Liver (tissue), 8 donors: ENCODE measurements at regions not wholly inside any gene's neighbourhood (a gene's known extent, or its start where the extent isn't known, plus 50 kb on each side); places are given as distances from the start of the nearest gene placed in this dataset.

Experiments used
- DNase-seq: peaks from one replicate; pipeline ENCODE4 v3.0.0-alpha.2; 2017; ENCODE audit warnings: low spot score
- H3K27ac ChIP-seq, 2 donors: one replicate each; pipeline ENCODE4 v1.7.0; 2013; ENCODE audit warnings: inconsistent platforms in 2 of 2, low read length in 2 of 2, control low read depth in 1 of 2, low read depth in 1 of 2, mild to moderate bottlenecking in 1 of 2
- H3K27me3 ChIP-seq, 4 donors: one replicate each; pipeline versions ENCODE4 v1.6.1 to v1.7.0; 2013; ENCODE audit warnings: low read length in 3 of 4, inconsistent platforms in 1 of 4, mild to moderate bottlenecking in 1 of 4, moderate library complexity in 1 of 4; ENCODE audit not compliant: control insufficient read depth in 4 of 4, insufficient read depth in 4 of 4
- H3K36me3 ChIP-seq, 4 donors: one replicate each; pipeline versions ENCODE4 v1.6.1 to v1.7.0; 2013; ENCODE audit warnings: low read length in 3 of 4, mild to moderate bottlenecking in 3 of 4, low read depth in 1 of 4, moderate library complexity in 1 of 4; ENCODE audit not compliant: control insufficient read depth in 4 of 4, insufficient read depth in 3 of 4
- H3K4me1 ChIP-seq, 4 donors: one replicate each; pipeline versions ENCODE4 v1.6.1 to v1.7.0; 2013; ENCODE audit warnings: low read length in 3 of 4, mild to moderate bottlenecking in 3 of 4, moderate library complexity in 1 of 4; ENCODE audit not compliant: control insufficient read depth in 4 of 4, insufficient read depth in 4 of 4
- H3K4me3 ChIP-seq, 3 donors: one replicate each; pipeline versions ENCODE4 v1.6.1 to v1.7.0; 2013; ENCODE audit warnings: low read length in 3 of 3, control low read depth in 1 of 3, low read depth in 1 of 3, mild to moderate bottlenecking in 1 of 3
- H3K9ac ChIP-seq, 2 donors: one replicate each; pipeline ENCODE4 v1.7.0; 2013; ENCODE audit warnings: low read length in 2 of 2, mild to moderate bottlenecking in 2 of 2, moderate library complexity in 2 of 2, control low read depth in 1 of 2, low read depth in 1 of 2
- H3K9me3 ChIP-seq, 4 donors: one replicate each; pipeline versions ENCODE4 v1.6.1 to v1.7.0; 2013; ENCODE audit warnings: low read length in 3 of 4; ENCODE audit not compliant: control insufficient read depth in 4 of 4
- EGR1 ChIP-seq, 2 donors: IDR thresholded peaks; 2 replicates each; pipeline ENCODE4 v1.6.1; 2016 to 2018; ENCODE audit warnings: antibody characterized with exemption in 2 of 2, low read depth in 2 of 2
- FOXA1 ChIP-seq: IDR thresholded peaks from 2 replicates; pipeline ENCODE4 v1.6.1; 2016; ENCODE audit warnings: antibody characterized with exemption
- FOXA2 ChIP-seq: IDR thresholded peaks from 2 replicates; pipeline ENCODE4 v1.6.1; 2016; ENCODE audit warnings: antibody characterized with exemption
- GABPA ChIP-seq, 2 donors: IDR thresholded peaks in 1 of 2; conservative IDR thresholded peaks in 1 of 2; 2 replicates each; pipeline ENCODE4 v1.6.1; 2016; ENCODE audit warnings: antibody characterized with exemption in 2 of 2, mild to moderate bottlenecking in 1 of 2, moderate library complexity in 1 of 2
- HNF4A ChIP-seq, 2 donors: conservative IDR thresholded peaks; 2 replicates each; pipeline ENCODE4 v1.6.1; 2016; ENCODE audit warnings: antibody characterized with exemption in 2 of 2, mild to moderate bottlenecking in 2 of 2
- HNF4G ChIP-seq: IDR thresholded peaks from 2 replicates; pipeline ENCODE4 v1.6.1; 2016; ENCODE audit warnings: antibody characterized with exemption
- JUND ChIP-seq, 2 donors: IDR thresholded peaks; 2 replicates each; pipeline ENCODE4 v1.6.1; 2016; ENCODE audit warnings: antibody characterized with exemption in 2 of 2
- NR2F2 ChIP-seq: IDR thresholded peaks from 2 replicates; pipeline ENCODE4 v1.6.1; 2016; ENCODE audit warnings: antibody characterized with exemption
- RAD21 ChIP-seq, 2 donors: IDR thresholded peaks; 2 replicates each; pipeline ENCODE4 v1.6.1; 2016; ENCODE audit warnings: antibody characterized with exemption in 2 of 2, mild to moderate bottlenecking in 2 of 2
- RXRA ChIP-seq, 2 donors: IDR thresholded peaks; 2 replicates each; pipeline ENCODE4 v1.6.1; 2017 to 2018; ENCODE audit warnings: antibody characterized with exemption in 2 of 2, mild to moderate bottlenecking in 1 of 2
- SP1 ChIP-seq: IDR thresholded peaks from 2 replicates; pipeline ENCODE4 v1.6.1; 2018; ENCODE audit warnings: antibody characterized with exemption, mild to moderate bottlenecking
- TAF1 ChIP-seq: conservative IDR thresholded peaks from 2 replicates; pipeline ENCODE4 v1.6.1; 2016; ENCODE audit warnings: antibody characterized with exemption, mild to moderate bottlenecking
- YY1 ChIP-seq: IDR thresholded peaks from 2 replicates; pipeline ENCODE4 v1.6.1; 2016; ENCODE audit warnings: antibody characterized with exemption, mild to moderate bottlenecking
- WGBS: extraction: QIAGEN DNeasy Blood & Tissue Kit; methylation state at CpG from one replicate; pipeline ENCODE4 v1.1.7; 2013; 5-methylcytosine and 5-hydroxymethylcytosine counted together
- TF ChIP-seq, protein P1 (sequence below): fragments of 150-350 bp; IDR thresholded peaks from 2 replicates; pipeline ENCODE4 v1.5.1; 2017; ENCODE audit warnings: improper control_type of control experiment, low read depth, low read length; ENCODE audit not compliant: missing input control
- TF ChIP-seq, protein P2 (sequence below): IDR thresholded peaks from 2 replicates; pipeline ENCODE4 v1.6.1; 2016; ENCODE audit warnings: antibody characterized with exemption, mild to moderate bottlenecking
- TF ChIP-seq, protein P3 (sequence below): IDR thresholded peaks from 2 replicates; pipeline ENCODE4 v1.6.1; 2016; ENCODE audit warnings: antibody characterized with exemption
- TF ChIP-seq, protein P4 (sequence below): IDR thresholded peaks from 2 replicates; pipeline ENCODE4 v1.6.1; 2016; ENCODE audit warnings: antibody characterized with exemption
- TF ChIP-seq, protein P5 (sequence below): IDR thresholded peaks from 2 replicates; pipeline ENCODE4 v1.6.1; 2016; ENCODE audit warnings: antibody characterized with exemption
- donor health status: healthy.
- donor health status: healthy.
- donor health status: healthy.
- donor health status: healthy.
- donor health status: healthy.

DNA sequence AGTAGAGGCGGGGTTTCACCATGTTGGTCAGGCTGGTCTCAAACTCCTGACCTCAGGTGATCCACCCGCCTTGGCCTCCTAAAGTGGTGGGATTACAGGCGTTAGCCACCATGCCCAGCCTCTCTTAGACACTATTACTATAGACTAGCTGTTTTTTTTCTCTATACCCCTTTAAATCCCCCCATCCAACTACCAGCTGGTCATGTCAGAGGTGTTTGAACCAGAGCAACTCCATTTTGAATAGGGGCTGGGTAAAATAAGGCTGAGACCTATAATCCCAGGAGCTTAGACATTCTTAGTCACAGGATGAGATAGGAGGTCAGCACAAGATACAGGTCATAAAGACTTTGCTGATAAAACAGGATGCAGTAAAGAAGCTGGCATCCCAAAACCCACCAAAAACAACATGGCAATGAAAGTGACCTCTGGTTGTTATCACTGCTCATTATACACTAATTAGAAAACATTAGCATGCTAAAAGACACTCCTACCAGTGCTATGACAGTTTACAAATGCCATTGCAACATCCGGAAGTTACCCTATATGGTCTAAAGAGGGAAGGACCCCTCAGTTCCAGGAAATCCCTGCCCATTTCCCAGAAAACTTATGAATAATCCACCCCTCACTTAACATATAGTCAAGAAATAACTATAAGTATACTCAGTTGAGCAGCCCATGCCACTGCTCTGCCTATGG is 57.8 kb upstream of the GPD1L start:
- no peak overlapping the region for H3K27ac ChIP-seq
- H3K36me3 ChIP-seq: no peaks in the 10 kb centered on the region

DNA sequence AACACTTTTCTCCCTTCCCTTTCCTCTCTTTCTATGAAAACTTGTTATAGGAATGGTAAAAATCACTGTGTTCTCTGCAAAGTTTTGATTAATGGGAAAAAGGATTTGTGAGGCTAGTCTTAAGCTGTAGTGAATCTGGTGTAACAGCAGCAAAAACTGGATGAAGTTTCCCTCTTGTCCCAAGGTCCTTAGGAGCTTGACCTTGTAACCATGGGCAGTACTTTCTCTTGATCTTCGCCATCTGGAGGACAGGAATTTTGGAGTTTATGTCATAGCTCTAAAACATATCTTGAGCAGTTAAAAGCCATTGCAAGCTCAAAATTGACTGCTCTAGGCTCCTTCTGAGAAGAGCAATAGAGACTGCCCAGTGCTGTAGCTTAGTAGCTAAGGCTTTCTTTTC is 56.5 kb upstream of the GPD1L start:
- no peak overlapping the region for H3K9ac ChIP-seq
- DNase-seq: no peak
- no peaks in the 10 kb centered on the region for H3K9me3 ChIP-seq
- no peak overlapping the region for H3K27ac ChIP-seq
- peaks cover 0 to 10% (median 9%) of the 10 kb centered on the region in 4 donors for H3K4me1 ChIP-seq
- H3K4me3 ChIP-seq: no peak overlapping the region
- WGBS: 88% methylated on average over 1 of the region's 1 CpG
- peaks cover 0 to 4% (median 2%) of the 10 kb centered on the region in 4 donors for H3K27me3 ChIP-seq
- no peaks in the 10 kb centered on the region for H3K36me3 ChIP-seq
- TF ChIP-seq JUND (IDR thresholded peaks at IDR 0.05): no peak
- no peak for TF ChIP-seq FOXA2
- TF ChIP-seq, protein P1, sequence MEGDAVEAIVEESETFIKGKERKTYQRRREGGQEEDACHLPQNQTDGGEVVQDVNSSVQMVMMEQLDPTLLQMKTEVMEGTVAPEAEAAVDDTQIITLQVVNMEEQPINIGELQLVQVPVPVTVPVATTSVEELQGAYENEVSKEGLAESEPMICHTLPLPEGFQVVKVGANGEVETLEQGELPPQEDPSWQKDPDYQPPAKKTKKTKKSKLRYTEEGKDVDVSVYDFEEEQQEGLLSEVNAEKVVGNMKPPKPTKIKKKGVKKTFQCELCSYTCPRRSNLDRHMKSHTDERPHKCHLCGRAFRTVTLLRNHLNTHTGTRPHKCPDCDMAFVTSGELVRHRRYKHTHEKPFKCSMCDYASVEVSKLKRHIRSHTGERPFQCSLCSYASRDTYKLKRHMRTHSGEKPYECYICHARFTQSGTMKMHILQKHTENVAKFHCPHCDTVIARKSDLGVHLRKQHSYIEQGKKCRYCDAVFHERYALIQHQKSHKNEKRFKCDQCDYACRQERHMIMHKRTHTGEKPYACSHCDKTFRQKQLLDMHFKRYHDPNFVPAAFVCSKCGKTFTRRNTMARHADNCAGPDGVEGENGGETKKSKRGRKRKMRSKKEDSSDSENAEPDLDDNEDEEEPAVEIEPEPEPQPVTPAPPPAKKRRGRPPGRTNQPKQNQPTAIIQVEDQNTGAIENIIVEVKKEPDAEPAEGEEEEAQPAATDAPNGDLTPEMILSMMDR: no peak
- TF ChIP-seq, protein P2, sequence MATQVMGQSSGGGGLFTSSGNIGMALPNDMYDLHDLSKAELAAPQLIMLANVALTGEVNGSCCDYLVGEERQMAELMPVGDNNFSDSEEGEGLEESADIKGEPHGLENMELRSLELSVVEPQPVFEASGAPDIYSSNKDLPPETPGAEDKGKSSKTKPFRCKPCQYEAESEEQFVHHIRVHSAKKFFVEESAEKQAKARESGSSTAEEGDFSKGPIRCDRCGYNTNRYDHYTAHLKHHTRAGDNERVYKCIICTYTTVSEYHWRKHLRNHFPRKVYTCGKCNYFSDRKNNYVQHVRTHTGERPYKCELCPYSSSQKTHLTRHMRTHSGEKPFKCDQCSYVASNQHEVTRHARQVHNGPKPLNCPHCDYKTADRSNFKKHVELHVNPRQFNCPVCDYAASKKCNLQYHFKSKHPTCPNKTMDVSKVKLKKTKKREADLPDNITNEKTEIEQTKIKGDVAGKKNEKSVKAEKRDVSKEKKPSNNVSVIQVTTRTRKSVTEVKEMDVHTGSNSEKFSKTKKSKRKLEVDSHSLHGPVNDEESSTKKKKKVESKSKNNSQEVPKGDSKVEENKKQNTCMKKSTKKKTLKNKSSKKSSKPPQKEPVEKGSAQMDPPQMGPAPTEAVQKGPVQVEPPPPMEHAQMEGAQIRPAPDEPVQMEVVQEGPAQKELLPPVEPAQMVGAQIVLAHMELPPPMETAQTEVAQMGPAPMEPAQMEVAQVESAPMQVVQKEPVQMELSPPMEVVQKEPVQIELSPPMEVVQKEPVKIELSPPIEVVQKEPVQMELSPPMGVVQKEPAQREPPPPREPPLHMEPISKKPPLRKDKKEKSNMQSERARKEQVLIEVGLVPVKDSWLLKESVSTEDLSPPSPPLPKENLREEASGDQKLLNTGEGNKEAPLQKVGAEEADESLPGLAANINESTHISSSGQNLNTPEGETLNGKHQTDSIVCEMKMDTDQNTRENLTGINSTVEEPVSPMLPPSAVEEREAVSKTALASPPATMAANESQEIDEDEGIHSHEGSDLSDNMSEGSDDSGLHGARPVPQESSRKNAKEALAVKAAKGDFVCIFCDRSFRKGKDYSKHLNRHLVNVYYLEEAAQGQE: no peak
- TF ChIP-seq NR2F2: no peak
- no peak for TF ChIP-seq HNF4G
- TF ChIP-seq HNF4A (conservative IDR thresholded peaks at IDR 0.05): no peak

More for the DNA sequence above, 57.8 kb upstream of the GPD1L start:
- no peak for DNase-seq
- Histone ChIP-seq H3K4me3 (no peak overlapping the region), H3K4me1 (peaks cover 0 to 13% (median 11%) of the 10 kb centered on the region in 4 donors), H3K9ac (no peak overlapping the region), H3K27me3 (peaks cover 0 to 4% (median 2%) of the 10 kb centered on the region in 4 donors), H3K9me3 (no peaks in the 10 kb centered on the region)
- no peak for TF ChIP-seq GABPA (IDR thresholded peaks at IDR 0.05 in 1 of 2, conservative IDR thresholded peaks at IDR 0.05 in 1 of 2)
- TF ChIP-seq HNF4A (conservative IDR thresholded peaks at IDR 0.05): no peak
- TF ChIP-seq SP1: no peak
- no peak for TF ChIP-seq TAF1
- TF ChIP-seq, protein P3, sequence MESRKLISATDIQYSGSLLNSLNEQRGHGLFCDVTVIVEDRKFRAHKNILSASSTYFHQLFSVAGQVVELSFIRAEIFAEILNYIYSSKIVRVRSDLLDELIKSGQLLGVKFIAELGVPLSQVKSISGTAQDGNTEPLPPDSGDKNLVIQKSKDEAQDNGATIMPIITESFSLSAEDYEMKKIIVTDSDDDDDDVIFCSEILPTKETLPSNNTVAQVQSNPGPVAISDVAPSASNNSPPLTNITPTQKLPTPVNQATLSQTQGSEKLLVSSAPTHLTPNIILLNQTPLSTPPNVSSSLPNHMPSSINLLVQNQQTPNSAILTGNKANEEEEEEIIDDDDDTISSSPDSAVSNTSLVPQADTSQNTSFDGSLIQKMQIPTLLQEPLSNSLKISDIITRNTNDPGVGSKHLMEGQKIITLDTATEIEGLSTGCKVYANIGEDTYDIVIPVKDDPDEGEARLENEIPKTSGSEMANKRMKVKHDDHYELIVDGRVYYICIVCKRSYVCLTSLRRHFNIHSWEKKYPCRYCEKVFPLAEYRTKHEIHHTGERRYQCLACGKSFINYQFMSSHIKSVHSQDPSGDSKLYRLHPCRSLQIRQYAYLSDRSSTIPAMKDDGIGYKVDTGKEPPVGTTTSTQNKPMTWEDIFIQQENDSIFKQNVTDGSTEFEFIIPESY: no peak
- TF ChIP-seq YY1: no peak
- TF ChIP-seq, protein P4, sequence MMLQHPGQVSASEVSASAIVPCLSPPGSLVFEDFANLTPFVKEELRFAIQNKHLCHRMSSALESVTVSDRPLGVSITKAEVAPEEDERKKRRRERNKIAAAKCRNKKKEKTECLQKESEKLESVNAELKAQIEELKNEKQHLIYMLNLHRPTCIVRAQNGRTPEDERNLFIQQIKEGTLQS: no peak
- TF ChIP-seq FOXA2: no peak
- TF ChIP-seq JUND (IDR thresholded peaks at IDR 0.05): no peak
- TF ChIP-seq FOXA1: no peak
- no peak for TF ChIP-seq RXRA (IDR thresholded peaks at IDR 0.05)
- TF ChIP-seq, protein P2: no peak
- TF ChIP-seq HNF4G: no peak
- TF ChIP-seq RAD21 (IDR thresholded peaks at IDR 0.05): no peak
- no peak for TF ChIP-seq EGR1 (IDR thresholded peaks at IDR 0.05; ENCODE audit: low read depth in 2 of 2)
- TF ChIP-seq, protein P5, sequence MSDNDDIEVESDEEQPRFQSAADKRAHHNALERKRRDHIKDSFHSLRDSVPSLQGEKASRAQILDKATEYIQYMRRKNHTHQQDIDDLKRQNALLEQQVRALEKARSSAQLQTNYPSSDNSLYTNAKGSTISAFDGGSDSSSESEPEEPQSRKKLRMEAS: no peak
- TF ChIP-seq NR2F2: no peak
- WGBS: 91% methylated on average over 4 of the region's 4 CpGs
